ENCODE measurements at regions not wholly inside any gene's neighbourhood (a gene's known extent, or its start where the extent isn't known, plus 50 kb on each side); places are given as distances from the start of the nearest gene placed in this dataset.

GRCh38 chr4:67035986-67036385, 509.3 kb downstream of the CENPC start:
- DNase-seq = no peak
- no peak overlapping the region for H2AFZ ChIP-seq (ENCODE audit: low read depth)
- no peaks in the 10 kb centered on the region for H3K9me2 ChIP-seq
- H3F3A ChIP-seq (replicated peaks; ENCODE audit: insufficient read depth) = no peaks in the 10 kb centered on the region
- H3K27me3 ChIP-seq (ENCODE audit: insufficient read depth) = no peaks in the 10 kb centered on the region
- H3K9me3 ChIP-seq = no peaks in the 10 kb centered on the region
- no peak overlapping the region for H3K9ac ChIP-seq
- WGBS (ENCODE audit: low lambda C conversion rate) = 0% methylated on average over 1 of the region's 1 CpG
- H3K4me3 ChIP-seq (ENCODE audit: low read depth in 2 of 2, low read length in 1 of 2) = no peak overlapping the region
- H3K4me2 ChIP-seq = peak overlapping the region; percentile 6; the same call in 1 of the 2 replicates
- no peak overlapping the region for H3K27ac ChIP-seq (ENCODE audit: low read depth in 2 of 2, low read length in 1 of 2)
- no peaks in the 10 kb centered on the region for H4K20me1 ChIP-seq (ENCODE audit: insufficient read depth)
- H3K36me3 ChIP-seq (replicated peaks in 1 of 2; ENCODE audit: control insufficient read depth in 1 of 2, insufficient read depth in 2 of 2, low read length in 1 of 2) = no peaks in the 10 kb centered on the region
- no peak for TF ChIP-seq REST (IDR thresholded peaks at IDR 0.05; ENCODE audit: low read depth, low read length)
- TF ChIP-seq RFX5 (IDR thresholded peaks at IDR 0.05; ENCODE audit: low read length) = no peak
- no peak for TF ChIP-seq GATA2 (CRISPR knock-in tag; IDR thresholded peaks at IDR 0.05)
- no peak for TF ChIP-seq MAX (IDR thresholded peaks at IDR 0.05; ENCODE audit: low read depth)
- TF ChIP-seq CTCF (IDR thresholded peaks at IDR 0.05) = no peak
- TF ChIP-seq MXI1 (IDR thresholded peaks at IDR 0.05; ENCODE audit: low read depth, low read length) = no peak
- TF ChIP-seq USF2 (IDR thresholded peaks at IDR 0.05; ENCODE audit: borderline replicate concordance, low read depth, low read length) = no peak
- no peak for TF ChIP-seq TEAD4 (IDR thresholded peaks at IDR 0.05; ENCODE audit: borderline replicate concordance, insufficient read depth)
- TF ChIP-seq CHD2 (IDR thresholded peaks at IDR 0.05; ENCODE audit: low read length, partially characterized antibody) = no peak
- no peak for TF ChIP-seq NFIC (IDR thresholded peaks at IDR 0.05; ENCODE audit: borderline replicate concordance)
- no peak for TF ChIP-seq NRF1 (IDR thresholded peaks at IDR 0.05; ENCODE audit: low read depth, low read length)
- no peak for TF ChIP-seq RAD21 (IDR thresholded peaks at IDR 0.05; ENCODE audit: low read length)
- TF ChIP-seq JUND (IDR thresholded peaks at IDR 0.05) = no peak
- no peak for TF ChIP-seq RXRA (IDR thresholded peaks at IDR 0.05; ENCODE audit: borderline replicate concordance, low read depth)
- no peak for TF ChIP-seq PBX3 (IDR thresholded peaks at IDR 0.05)
- ChIA-PET POLR2A (no interaction called here), CTCF (no interaction called here)
- no peaks in the 10 kb centered on the region for H3K79me2 ChIP-seq (ENCODE audit: insufficient read depth)
- H3K4me1 ChIP-seq (ENCODE audit: control insufficient read depth in 1 of 2, insufficient read depth in 2 of 2, low read depth in 1 of 2, low read length in 1 of 2) = no peaks in the 10 kb centered on the region

All from SK-N-SH (cell line).